ENCODE measurements at regions not wholly inside any gene's neighbourhood (a gene's known extent, or its start where the extent isn't known, plus 50 kb on each side); places are given as distances from the start of the nearest gene placed in this dataset.

DNA sequence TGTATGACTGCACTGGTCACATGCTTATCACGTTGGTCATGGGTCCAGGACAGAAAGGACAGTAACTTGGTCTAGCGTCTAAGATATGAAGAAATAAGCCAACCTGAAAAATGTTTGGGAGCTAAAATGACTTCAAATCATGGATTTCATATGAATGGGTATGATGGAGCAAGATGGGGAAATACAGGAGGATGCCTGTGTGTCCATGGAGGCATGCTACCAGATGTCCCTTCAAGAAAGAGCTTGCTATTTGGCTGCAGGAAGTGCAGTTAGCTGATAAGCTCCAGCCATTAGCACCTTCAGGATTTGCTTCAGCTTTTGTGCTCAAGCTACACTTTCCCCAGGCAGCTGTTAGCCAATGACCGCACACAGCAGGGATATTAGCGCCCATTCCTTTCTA lies 164.6 kb upstream of the THBS1 start:
- TF ChIP-seq, protein P1, sequence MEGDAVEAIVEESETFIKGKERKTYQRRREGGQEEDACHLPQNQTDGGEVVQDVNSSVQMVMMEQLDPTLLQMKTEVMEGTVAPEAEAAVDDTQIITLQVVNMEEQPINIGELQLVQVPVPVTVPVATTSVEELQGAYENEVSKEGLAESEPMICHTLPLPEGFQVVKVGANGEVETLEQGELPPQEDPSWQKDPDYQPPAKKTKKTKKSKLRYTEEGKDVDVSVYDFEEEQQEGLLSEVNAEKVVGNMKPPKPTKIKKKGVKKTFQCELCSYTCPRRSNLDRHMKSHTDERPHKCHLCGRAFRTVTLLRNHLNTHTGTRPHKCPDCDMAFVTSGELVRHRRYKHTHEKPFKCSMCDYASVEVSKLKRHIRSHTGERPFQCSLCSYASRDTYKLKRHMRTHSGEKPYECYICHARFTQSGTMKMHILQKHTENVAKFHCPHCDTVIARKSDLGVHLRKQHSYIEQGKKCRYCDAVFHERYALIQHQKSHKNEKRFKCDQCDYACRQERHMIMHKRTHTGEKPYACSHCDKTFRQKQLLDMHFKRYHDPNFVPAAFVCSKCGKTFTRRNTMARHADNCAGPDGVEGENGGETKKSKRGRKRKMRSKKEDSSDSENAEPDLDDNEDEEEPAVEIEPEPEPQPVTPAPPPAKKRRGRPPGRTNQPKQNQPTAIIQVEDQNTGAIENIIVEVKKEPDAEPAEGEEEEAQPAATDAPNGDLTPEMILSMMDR (IDR thresholded peaks at IDR 0.05; ENCODE audit: poor library complexity, severe bottlenecking): no peak
- TF ChIP-seq MXI1 (conservative IDR thresholded peaks at IDR 0.05; ENCODE audit: poor library complexity, severe bottlenecking) (no peak), POLR2AphosphoS5 (IDR thresholded peaks at IDR 0.05) (no peak), REST (IDR thresholded peaks at IDR 0.05; ENCODE audit: borderline replicate concordance) (no peak), SMC3 (conservative IDR thresholded peaks at IDR 0.05; ENCODE audit: poor library complexity) (no peak), RAD21 (conservative IDR thresholded peaks at IDR 0.05) (no peak), EP300 (conservative IDR thresholded peaks at IDR 0.05; ENCODE audit: poor library complexity, severe bottlenecking) (no peak), EZH2 (IDR thresholded peaks at IDR 0.05; ENCODE audit: borderline replicate concordance, insufficient read depth, low read length, poor library complexity, severe bottlenecking) (no peak), TAF1 (IDR thresholded peaks at IDR 0.05; ENCODE audit: low read depth) (no peak)
- no peak overlapping the region for H3K9ac ChIP-seq (ENCODE audit: low read length)

DNA sequence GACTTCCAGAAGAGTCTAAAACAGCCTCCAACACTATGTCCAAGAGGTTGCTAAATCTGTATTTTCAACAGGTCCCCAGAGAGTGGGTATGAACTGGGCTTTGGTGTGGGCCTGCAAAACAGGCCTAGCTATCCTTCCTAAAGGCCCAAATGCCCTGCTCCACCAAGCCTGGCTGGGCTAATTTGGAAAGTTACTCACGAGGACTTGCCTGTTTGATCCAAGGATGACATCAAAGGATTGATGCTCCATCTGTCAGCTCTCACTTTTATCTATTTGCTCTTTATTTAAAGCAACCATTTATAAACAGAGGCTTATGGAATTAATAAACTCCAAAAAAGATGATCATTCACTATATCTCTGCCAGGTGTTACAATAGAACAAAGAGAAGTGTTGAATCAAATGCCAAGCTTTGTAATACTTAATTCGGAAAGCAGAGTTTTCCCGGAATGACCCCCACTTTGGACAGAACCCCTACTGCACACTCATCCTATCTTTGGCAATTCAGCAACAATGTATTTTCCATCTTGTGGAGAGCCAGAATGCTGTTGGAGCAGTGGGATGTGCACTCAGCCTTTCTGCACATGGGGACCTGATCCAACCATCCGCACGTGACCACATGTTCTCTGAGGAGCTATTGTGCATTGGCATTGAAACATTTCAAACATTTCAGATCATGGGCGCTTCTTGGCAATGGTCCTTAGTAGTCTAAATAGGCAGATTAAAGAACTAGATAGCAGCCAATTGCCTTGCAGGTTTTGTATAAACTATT lies 163.3 kb upstream of the THBS1 start:
- Histone ChIP-seq H3K9me3 (ENCODE audit: low read length) (no peaks in the 10 kb centered on the region), H3K27me3 (ENCODE audit: insufficient read depth, low read depth, low read length) (no peaks in the 10 kb centered on the region), H3K4me2 (ENCODE audit: low read length) (no peak overlapping the region), H4K20me1 (ENCODE audit: insufficient read depth) (no peaks in the 10 kb centered on the region), H3F3A (ENCODE audit: insufficient read depth, low read length, poor library complexity, severe bottlenecking) (no peaks in the 10 kb centered on the region), H3K9me2 (ENCODE audit: insufficient read depth, low read length) (no peaks in the 10 kb centered on the region), H3K27ac (ENCODE audit: low read length) (no peak overlapping the region), H2AFZ (ENCODE audit: low read depth, low read length) (no peak overlapping the region), H3K36me3 (ENCODE audit: insufficient read depth, low read length) (no peaks in the 10 kb centered on the region), H3K4me3 (ENCODE audit: low read length) (no peak overlapping the region), H3K9ac (ENCODE audit: low read length) (no peak overlapping the region), H3K79me2 (replicated peaks; ENCODE audit: insufficient read depth, low read length) (no peaks in the 10 kb centered on the region)
- TF ChIP-seq SMC3 (conservative IDR thresholded peaks at IDR 0.05; ENCODE audit: poor library complexity) (no peak), REST (IDR thresholded peaks at IDR 0.05; ENCODE audit: borderline replicate concordance) (no peak), MXI1 (conservative IDR thresholded peaks at IDR 0.05; ENCODE audit: poor library complexity, severe bottlenecking) (no peak), EZH2 (IDR thresholded peaks at IDR 0.05; ENCODE audit: borderline replicate concordance, insufficient read depth, low read length, poor library complexity, severe bottlenecking) (no peak), RAD21 (conservative IDR thresholded peaks at IDR 0.05) (no peak), EP300 (conservative IDR thresholded peaks at IDR 0.05; ENCODE audit: poor library complexity, severe bottlenecking) (no peak), TAF1 (IDR thresholded peaks at IDR 0.05; ENCODE audit: low read depth) (no peak), POLR2AphosphoS5 (IDR thresholded peaks at IDR 0.05) (no peak)
- TF ChIP-seq, protein P1 (IDR thresholded peaks at IDR 0.05; ENCODE audit: poor library complexity, severe bottlenecking): no peak

More for the DNA sequence above, 164.6 kb upstream of the THBS1 start:
- H3K4me2 ChIP-seq (ENCODE audit: low read length): no peak overlapping the region
- H3K4me3 ChIP-seq (ENCODE audit: low read length): no peak overlapping the region
- H3K9me2 ChIP-seq (ENCODE audit: insufficient read depth, low read length): no peaks in the 10 kb centered on the region
- H3K27me3 ChIP-seq (ENCODE audit: insufficient read depth, low read depth, low read length): no peaks in the 10 kb centered on the region
- H2AFZ ChIP-seq (ENCODE audit: low read depth, low read length): no peak overlapping the region
- H3K79me2 ChIP-seq (replicated peaks; ENCODE audit: insufficient read depth, low read length): no peaks in the 10 kb centered on the region
- no peak overlapping the region for H3K27ac ChIP-seq (ENCODE audit: low read length)
- H3F3A ChIP-seq (ENCODE audit: insufficient read depth, low read length, poor library complexity, severe bottlenecking): no peaks in the 10 kb centered on the region
- no peaks in the 10 kb centered on the region for H3K9me3 ChIP-seq (ENCODE audit: low read length)
- no peaks in the 10 kb centered on the region for H3K36me3 ChIP-seq (ENCODE audit: insufficient read depth, low read length)
- no peaks in the 10 kb centered on the region for H4K20me1 ChIP-seq (ENCODE audit: insufficient read depth)
